SHP77 (cell line): ENCODE measurements at regions not wholly inside any gene's neighbourhood (a gene's known extent, or its start where the extent isn't known, plus 50 kb on each side); places are given as distances from the start of the nearest gene placed in this dataset.

Experiments
- DNase-seq, 2 experiments: peaks; one replicate each; lab custom pipeline; 2025; lab: John Stamatoyannopoulos, UW

DNA sequence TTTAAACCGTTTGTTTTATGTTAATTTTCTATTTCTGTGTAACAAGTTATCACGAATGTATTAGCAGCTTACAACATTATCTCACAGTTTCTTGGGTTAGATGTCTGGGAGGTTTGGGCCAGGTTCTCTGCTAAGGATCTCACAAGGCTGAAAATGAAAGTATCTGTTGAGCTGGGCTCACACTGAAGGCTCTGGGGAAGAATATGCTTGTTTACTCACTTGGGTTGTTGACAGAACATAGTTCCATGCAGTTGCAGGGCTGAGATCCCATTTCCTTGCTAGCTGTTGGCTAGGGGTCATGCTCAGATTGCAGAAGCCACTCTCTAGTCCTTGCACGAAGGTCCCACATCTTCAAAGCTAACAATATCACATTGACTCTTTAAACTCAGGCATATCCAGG is 266.6 kb upstream of the GNAI1 start:
- DNase-seq, result no peak

DNA sequence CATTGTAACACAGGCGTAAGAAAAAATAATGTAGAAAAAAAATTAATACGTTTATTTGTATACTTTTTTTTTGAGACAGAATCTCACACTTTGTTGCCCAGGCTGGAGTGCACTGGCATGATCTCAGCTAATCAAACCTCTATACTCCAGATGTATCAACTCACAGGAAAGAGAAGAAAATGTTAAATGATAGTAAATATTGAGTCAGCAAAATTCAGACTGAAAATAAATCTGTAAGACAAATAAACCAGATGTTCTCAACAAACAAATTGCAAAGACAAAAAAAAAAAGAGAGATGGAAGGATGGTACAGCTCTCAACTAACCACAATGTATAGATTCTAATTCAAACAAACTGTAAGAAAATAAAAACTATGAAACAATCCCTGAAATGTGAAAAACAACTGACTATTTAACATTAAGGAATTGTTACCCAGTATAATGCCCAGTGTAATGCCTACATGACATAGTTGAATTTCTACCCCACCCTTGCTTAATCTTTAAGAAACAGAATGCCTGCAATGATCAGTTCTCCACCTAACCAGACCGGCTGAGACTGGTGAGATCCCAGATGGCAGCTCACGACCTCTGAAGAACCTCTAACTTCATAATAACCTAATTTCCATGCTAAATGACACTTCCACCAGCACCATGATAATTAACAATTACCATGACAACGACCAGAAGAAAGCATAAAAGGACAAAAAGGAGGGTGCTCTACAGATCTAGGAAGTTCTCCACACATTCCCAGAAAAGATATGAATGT is 272.0 kb upstream of the GNAI1 start:
- no peak for DNase-seq

DNA sequence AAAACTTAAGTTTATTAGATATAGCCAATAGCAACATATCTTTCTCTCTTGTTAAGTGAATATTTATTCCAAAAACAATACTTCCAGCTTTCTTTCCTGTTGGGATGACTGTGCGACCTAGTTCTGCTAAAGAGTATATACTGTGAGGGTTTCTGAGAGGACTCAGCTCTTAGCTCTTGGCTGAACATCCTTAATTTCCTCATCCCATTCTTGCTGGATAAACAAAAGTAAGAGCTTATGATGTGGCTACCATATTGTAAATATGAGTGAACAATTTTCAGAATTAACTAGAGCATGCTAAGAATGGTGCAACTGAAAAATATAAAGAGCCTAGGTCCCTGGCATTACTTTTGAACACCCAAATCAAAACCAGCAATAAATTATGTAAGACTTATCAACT is 279.5 kb upstream of the GNAI1 start:
- no peak for DNase-seq

DNA sequence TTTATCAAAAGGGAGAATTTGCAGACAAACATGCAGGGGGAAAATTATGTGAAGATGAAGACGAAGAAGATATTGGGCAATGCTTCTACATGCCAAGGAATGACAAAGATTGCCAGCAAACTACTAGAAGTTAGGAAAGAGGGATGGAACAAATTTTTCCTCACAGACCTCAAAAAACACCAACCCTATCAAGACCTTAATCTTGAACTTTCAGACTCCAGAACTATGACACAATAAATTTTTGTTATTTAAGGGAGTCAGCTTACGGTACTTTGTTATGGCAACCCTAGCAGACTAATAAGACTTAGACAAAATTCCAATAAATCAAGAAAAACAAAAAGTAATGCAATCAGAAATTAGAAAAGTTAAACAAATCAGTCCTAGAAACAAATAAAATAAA is 280.0 kb upstream of the GNAI1 start:
- no peak for DNase-seq

DNA sequence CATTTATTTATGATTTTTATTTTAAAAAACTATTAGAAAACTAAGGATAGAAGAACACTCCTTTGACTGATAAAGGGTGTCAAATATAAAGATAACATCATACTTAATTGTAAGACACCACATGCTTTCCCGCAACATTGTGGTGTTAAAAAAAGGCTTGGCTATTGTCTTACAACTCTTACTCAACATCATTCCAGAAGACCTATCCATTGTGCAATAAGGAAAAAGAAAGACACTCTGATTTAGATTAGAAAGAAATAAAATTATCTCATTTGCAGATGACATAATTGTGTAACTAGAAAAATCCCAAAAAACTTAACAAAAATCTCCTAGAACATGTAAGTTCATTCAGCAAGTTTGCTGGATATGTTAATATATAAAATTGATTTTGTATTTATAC is 296.7 kb upstream of the GNAI1 start:
- no peak for DNase-seq

DNA sequence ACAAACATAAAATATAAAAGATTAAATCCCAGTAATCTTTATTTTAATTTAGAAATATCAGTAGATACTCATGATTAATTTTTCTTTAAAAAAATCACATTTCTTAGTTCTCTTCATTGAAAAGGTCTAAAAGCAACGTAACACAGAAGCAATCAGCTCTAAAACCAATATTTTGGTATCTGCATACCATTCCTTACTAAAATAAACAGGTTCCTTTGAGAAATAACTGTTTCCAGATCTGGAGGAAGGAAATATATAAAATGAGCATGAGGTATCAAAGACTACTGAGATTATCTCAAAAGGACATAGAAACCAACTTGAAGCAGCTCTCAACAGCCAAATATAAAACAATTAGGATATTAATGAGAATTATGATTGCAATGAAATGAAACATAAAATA is 301.0 kb upstream of the GNAI1 start:
- no peak for DNase-seq

DNA sequence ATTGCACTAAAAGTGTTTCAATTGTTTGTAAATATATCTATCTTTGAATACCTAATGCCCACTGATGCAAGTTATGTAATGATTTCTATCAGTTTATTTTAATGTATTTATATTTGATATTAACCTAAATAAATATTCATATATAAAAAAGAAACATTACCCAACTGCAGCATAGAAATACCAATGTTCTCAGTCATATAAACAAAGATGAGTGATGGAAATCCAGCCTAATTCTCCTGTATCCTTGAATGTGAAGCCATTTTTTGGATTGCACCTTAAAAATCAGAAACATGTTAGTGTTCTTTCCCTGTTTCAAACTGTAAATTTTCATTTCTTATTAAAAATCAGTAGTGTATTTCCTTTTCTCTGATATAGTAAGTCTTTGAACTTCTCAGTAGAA is 305.8 kb upstream of the GNAI1 start:
- DNase-seq, result no peak

DNA sequence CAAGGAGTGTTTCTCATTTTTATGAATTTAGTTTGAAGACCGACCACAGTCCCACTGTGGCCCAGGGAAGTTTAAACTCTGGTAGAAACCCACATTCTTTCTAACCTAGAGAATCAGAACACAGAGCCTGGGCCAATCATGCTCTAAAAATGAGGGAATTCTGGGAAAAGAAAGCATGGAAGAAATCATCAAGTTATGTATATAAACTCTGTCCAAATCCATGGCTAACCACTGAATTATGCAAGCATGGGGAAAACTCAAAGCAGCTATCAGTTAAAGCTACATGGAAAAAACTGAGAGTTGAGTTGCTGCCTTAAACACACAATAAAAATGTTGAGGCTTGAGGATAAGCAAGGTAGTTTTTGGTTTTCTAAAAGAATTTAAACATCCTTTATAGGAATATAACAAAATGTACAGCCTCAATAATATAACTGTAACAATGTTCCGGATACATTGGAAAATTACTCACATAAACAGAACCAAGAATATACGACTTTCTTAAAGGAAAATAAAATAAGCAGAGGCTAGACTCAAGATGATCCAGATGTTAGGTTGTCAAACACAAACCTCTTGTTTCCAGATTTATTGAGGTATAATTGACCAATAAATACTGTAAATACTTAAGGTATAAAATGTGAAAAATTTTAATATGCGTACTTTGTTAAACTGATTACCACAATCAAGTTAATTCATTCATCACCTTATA is 311.2 kb upstream of the GNAI1 start:
- DNase-seq, result no peak

DNA sequence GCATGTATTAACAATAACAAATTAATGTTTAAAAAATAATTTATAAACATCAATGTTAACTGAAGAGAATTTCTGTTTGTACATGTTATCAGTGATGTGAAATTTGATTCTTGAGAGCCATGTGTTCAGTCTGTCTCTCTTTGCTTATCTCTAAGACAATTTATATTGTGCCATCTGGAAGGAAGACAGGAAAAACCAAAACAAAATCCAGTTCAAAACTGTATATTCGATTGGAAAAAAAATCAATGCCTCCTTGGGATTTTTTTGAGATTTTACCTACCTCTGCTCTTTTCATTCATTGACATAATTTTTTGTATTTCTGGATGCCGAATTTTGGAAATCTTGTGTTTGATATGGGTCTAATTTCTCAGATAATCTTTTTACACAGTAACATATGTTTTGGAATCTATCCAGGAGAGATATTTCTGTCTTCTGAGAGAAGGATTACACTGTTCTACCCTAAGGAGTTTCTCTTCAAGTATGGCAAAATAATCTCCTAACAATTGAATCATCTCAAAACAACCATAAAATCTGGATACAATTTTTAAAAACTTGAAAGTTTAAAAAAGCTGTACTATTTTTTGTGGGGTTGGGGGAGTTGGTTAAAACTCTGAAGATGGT is 311.9 kb upstream of the GNAI1 start:
- no peak for DNase-seq

DNA sequence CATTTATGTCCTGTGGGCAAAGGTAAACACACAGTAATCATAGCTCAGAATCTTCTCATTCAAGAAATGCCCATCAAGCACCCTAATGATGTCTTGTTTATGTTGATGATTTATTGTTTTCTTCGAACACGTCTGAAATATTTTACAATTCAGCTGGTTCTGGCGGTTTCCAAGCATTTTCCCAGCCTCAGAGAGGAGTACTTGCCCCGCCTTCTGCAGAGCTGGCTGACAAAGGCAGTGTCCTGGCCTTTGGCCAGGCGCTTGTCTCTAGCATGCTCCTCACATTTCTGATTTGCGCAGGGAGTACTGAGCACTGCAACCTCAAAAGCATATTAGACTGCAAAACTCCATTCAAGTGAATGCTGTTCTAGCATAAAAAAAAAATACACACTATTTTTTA is 314.2 kb upstream of the GNAI1 start:
- DNase-seq, result peak; percentile 77 to 88

DNA sequence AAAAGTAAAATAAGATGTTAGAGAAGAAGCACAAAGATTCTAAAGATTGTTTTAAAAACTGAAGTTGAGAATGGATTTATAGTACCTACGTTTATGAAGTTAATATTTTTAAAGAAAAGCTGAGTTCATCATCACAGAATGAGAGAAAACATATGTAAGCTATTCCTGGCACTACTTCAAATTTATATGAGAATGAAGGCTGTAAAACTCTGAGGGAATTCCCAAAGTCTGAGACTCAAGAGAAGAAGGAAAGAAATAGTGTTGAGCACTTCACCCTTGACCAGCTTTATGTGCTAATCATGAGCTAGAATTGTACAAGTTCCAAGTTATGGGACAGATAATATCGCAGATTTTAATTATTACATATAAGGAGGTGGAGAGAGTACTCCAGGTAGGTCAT is 323.7 kb upstream of the GNAI1 start:
- DNase-seq, result no peak

DNA sequence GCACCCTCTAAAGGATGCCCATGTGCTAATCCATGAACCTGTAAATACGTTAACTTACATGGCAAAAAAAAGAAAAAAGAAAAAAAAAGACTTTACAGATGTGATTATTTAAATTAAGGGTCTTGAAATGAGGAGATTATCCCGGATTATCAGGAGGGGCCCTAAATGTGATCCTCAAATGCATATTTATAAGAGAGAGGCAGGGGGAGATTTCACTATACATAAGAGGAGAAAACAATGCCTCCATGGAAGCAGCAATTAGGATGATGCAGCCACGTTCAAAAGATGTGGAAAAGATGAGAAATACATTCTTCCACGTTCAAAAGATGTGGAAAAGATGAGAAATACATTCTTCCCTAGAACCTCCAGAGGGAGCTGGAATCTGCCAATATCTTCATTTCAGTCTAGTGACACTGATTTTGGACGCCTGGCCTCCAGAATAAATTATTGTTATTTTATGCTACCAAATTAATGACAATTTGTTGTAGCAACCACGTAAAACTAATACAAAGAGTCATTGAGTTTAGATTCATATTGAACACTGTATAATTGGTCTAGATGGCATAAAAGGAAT is 328.4 kb upstream of the GNAI1 start:
- DNase-seq, result no peak

DNA sequence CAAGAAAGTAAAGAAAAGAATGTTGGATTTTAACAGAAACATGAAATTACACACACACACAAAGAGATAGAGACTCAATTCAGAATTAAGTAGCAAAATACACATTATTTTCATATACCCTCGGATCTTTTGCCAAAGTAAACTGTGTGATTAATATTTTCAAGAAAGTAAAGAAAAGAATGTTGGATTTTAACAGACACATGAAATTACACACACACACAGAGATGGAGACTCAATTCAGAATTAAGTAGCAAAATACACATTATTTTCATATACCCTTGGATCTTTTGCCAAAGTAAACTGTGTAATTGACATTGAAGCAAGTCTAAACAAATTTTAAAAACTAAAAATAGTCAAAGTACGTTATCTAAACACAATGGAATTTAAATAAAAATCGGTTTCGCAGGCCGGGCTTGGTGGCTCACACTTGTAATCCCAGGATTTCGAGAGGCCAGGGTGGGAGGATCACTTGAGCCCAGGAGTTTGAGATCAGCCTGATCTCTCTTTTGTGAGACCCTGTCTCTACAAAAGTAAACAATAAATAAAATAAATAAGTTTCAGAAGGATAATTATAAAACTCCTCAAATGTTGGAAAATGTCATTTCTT is 337.3 kb upstream of the MAGI2 start:
- DNase-seq, result no peak

DNA sequence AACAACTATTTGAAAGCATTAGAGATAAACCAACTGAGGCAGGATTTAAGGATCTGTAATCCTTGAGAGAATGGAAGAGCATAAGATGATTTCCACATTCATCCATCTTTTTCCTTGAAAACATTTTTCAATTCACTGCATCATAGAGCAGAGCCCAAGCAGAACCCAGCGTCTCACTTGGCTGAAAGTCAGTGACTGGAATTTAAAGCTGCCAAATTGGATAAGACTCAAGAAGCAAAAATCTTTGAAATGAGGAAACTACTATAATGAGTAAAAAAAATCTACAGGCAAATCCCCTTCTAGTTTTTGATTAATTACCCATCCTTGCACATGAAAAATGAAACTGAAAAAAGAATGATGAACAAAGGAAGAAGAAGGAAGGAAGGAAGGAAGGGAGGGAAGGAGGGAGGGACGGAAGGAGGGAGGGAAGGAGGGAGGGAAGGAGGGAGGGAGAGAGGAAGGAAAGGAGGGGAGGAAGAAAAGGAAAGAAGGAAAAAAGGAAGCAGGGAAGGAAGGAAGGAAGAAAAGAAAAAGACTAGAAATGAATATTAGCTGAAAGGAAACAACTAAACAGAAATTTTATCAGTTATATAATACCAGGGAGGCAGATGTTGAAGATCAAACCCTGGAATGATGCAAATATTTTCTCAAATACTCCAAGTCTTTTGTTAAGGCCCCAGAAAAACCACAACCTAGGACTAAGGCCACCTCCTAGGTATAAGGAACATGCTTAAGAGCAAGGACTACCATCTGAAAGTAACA is 336.3 kb upstream of the MAGI2 start:
- no peak for DNase-seq

DNA sequence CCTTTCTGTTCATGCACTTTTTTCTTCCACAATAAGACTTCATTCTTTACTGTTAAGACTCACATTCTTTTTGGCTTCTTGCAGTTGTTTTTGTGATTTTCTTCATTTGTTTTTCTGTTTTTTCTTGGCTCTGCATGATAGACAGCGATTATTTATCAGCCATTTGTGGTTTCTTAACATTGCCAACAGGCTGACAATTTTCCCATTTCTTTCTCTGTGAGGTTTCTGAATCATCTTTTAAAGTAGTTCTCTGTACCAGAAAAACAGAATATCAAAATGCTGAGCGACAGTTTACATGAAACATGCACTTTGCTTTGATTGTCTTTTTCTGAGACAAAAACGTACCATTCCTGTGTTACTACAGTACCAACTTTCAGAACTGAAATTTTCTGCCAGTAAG is 334.2 kb upstream of the MAGI2 start:
- DNase-seq, result no peak

DNA sequence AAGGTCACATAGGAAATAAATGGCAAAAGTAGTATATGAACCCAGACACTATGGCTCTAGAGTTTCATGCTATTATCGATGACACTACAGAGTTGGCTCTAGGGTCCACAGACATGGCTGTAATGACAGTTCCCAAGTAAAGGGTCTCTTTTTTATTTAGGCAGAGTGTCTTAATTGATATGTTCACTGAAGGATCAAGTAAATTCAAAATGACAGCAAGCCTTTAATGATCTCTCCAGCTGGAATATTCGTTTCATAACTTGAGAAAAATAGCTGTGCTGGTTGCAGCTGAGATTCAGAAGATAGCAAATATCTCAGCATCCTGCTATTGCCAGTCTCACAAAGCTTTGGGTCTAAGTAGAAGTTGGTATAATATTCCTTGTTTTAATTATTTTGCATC is 333.6 kb upstream of the MAGI2 start:
- DNase-seq, result no peak

DNA sequence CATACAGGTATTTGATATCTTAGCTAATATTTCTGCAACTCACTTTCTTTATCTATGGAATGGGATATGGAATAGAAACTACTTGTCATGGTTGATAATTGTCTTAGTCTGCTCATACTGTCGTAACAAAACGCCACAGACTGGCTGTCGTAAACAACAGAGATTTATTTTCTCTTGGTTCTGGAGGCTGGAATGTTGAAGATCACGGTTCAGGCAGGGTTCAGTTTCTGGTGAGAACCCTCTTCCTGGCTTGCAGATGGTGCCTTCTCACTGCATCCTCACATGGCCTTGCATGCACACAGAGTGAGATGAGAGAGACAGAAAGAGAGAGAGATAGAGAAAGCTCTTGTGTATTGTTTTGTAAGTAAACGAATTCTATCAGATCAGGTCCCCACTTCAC is 332.7 kb upstream of the MAGI2 start:
- no peak for DNase-seq

DNA sequence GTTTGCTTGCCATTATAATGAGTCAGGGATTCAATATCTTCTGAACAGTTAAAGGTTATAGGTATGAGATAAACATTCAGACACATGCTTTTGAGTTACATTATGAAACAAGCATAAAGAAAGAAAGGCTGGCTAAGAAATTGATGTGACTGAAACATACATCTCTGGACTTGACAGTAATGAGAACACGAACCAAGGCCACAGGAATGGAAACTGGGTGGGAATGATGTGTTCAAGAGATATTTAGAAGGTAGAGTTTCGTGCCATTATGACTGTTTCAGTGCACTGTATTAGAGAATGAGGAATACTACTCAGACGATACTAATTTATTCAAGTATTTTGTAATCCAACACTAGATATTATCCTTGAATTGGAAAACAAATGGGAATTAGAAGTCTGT is 332.1 kb upstream of the MAGI2 start:
- DNase-seq, result no peak

DNA sequence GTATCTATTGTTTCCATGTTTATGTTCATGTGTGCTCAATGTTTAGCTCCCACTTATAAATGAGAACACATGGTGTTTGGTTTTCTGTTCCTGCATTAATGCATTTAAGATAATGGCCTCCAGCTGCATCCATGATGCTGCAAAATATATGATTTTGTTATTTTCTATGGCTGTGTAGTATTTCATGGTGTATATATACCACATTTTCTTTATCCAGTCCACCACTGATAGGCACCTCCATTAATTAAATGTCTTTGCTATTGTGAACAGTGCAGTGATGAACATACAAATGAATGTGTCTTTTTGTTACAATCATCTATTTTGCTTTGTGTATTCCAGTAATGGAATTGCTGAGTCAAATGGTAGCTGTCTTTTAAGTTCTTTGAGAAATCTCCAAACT is 329.4 kb upstream of the MAGI2 start:
- no peak for DNase-seq

DNA sequence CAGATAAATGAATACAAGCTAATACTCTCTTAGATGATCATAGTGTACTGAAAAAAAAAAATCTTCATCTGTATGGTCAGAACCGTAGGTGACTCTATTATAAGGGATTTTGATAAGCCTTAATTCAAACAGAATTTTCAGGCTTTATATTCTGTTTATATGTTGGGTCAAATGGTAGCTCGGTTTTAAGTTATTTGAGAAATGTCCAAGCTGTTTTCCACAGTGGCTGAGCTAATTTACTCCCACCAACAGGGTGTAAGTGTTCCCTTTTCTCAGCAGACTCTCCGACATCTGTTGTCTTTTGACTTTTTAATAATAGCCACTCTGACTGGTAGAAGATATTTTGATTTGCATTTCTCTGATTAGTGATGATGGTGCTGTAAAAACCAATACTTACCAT is 328.8 kb upstream of the MAGI2 start:
- DNase-seq, result no peak

DNA sequence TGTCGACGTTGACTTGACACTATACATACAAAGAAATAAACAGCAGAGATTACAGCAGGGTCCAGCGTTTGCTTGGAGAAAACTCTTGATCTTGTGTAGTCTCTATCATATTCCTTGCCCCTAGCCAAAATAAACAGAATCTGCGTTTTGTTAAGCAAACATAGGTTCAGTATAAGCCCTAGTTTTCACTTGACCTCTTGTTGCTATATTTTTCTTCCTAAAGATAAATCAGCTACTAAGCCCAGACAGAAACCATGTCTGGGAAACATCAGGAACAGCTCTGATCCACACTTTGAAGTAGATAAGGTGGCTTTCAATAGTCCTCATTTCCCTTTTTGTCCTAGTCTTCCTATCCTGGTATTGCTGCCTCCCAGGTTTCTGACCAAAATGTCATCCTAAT is 328.2 kb upstream of the MAGI2 start:
- peak in 1 of 2 experiments; percentile 3 for DNase-seq
